ENCODE measurements at regions not wholly inside any gene's neighbourhood (a gene's known extent, or its start where the extent isn't known, plus 50 kb on each side); places are given as distances from the start of the nearest gene placed in this dataset.

GRCh38 chr6:126812651-126813050 lies 305.8 kb upstream of the RSPO3 start:
- Histone ChIP-seq H3K4me3 (no peak overlapping the region), H3K27me3 (no peaks in the 10 kb centered on the region), H3K9me3 (no peaks in the 10 kb centered on the region), H3K27ac (no peak overlapping the region), H3K36me3 (no peaks in the 10 kb centered on the region), H3K4me1 (no peaks in the 10 kb centered on the region)
- TF ChIP-seq POLR2A (IDR thresholded peaks at IDR 0.05) (no peak), CTCF (IDR thresholded peaks at IDR 0.05) (no peak)
- DNase-seq, result no peak
- intact Hi-C loops (cut with DNase I), result no loop called here
- 8 to 12% methylated on average over 1 of the region's 1 CpG for WGBS, 2 donors

- Histone ChIP-seq H3K27me3 (no peaks in the 10 kb centered on the region), H3K4me3 (no peak overlapping the region), H3K4me1 (no peaks in the 10 kb centered on the region), H3K9me3 (no peaks in the 10 kb centered on the region), H3K36me3 (no peaks in the 10 kb centered on the region), H3K27ac (no peak overlapping the region)
- WGBS, 2 donors, result 73 to 75% methylated on average over 3 of the region's 3 CpGs
- DNase-seq, result no peak
- intact Hi-C loops (cut with DNase I), result no loop called here
- TF ChIP-seq CTCF (IDR thresholded peaks at IDR 0.05) (no peak), POLR2A (IDR thresholded peaks at IDR 0.05) (no peak)
Measured at GRCh38 chr6:126820634-126821033, 297.8 kb upstream of the RSPO3 start.

GRCh38 chr6:126821706-126822105 lies 296.8 kb upstream of the RSPO3 start:
- Histone ChIP-seq H3K27me3 (no peaks in the 10 kb centered on the region), H3K4me1 (no peaks in the 10 kb centered on the region), H3K36me3 (no peaks in the 10 kb centered on the region), H3K27ac (no peak overlapping the region), H3K4me3 (no peak overlapping the region), H3K9me3 (no peaks in the 10 kb centered on the region)
- intact Hi-C loops (cut with DNase I), result no loop called here
- no peak for DNase-seq
- WGBS, 2 donors, result 57 to 59% methylated on average over 2 of the region's 2 CpGs
- no peak for TF ChIP-seq POLR2A (IDR thresholded peaks at IDR 0.05)
- TF ChIP-seq CTCF (IDR thresholded peaks at IDR 0.05), result no peak

GRCh38 chr6:126824226-126824625 lies 294.2 kb upstream of the RSPO3 start:
- 28 to 30% methylated on average over 2 of the region's 2 CpGs for WGBS, 2 donors
- intact Hi-C loops (cut with DNase I), result no loop called here
- H3K27ac ChIP-seq, result no peak overlapping the region
- no peaks in the 10 kb centered on the region for H3K9me3 ChIP-seq
- TF ChIP-seq POLR2A (IDR thresholded peaks at IDR 0.05) (no peak), CTCF (IDR thresholded peaks at IDR 0.05) (no peak)
- H3K4me1 ChIP-seq, result no peaks in the 10 kb centered on the region
- no peak for DNase-seq
- H3K36me3 ChIP-seq, result no peaks in the 10 kb centered on the region
- no peak overlapping the region for H3K4me3 ChIP-seq
- no peaks in the 10 kb centered on the region for H3K27me3 ChIP-seq

- 67 to 83% methylated on average over 2 of the region's 2 CpGs for WGBS, 2 donors
- Histone ChIP-seq H3K4me3 (no peak overlapping the region), H3K27me3 (no peaks in the 10 kb centered on the region), H3K27ac (no peak overlapping the region), H3K36me3 (no peaks in the 10 kb centered on the region), H3K9me3 (no peaks in the 10 kb centered on the region), H3K4me1 (no peaks in the 10 kb centered on the region)
- TF ChIP-seq POLR2A (IDR thresholded peaks at IDR 0.05), result no peak
- no peak for TF ChIP-seq CTCF (IDR thresholded peaks at IDR 0.05)
- no peak for DNase-seq
- intact Hi-C loops (cut with DNase I), result no loop called here
Measured at GRCh38 chr6:126824815-126825214, 293.7 kb upstream of the RSPO3 start.

Measured in esophagus squamous epithelium (tissue), 5 donors.